Renal pelvis (tissue), 1 donor: ENCODE measurements at regions not wholly inside any gene's neighbourhood (a gene's known extent, or its start where the extent isn't known, plus 50 kb on each side); places are given as distances from the start of the nearest gene placed in this dataset.

Experiments
- DNase-seq: peaks from one replicate; pipeline ENCODE4 v3.0.0-alpha.2; 2013

- no peak for DNase-seq
These were observed 83.5 kb upstream of the RGMB start for GRCh38 chr5:98690002-98690401.

GRCh38 chr5:98694902-98695301 lies 78.6 kb upstream of the RGMB start:
- DNase-seq = no peak

GRCh38 chr5:98698359-98698758 lies 75.1 kb upstream of the RGMB start:
- no peak for DNase-seq

GRCh38 chr5:98700730-98701129 lies 72.7 kb upstream of the RGMB start:
- no peak for DNase-seq

GRCh38 chr5:98705841-98706240 lies 67.6 kb upstream of the RGMB start:
- no peak for DNase-seq

- DNase-seq = no peak
These were observed 63.8 kb upstream of the RGMB start for GRCh38 chr5:98709681-98710080.

GRCh38 chr5:98713027-98713426 lies 60.4 kb upstream of the RGMB start:
- no peak for DNase-seq

GRCh38 chr5:98713856-98714255 lies 59.6 kb upstream of the RGMB start:
- no peak for DNase-seq

- DNase-seq = no peak
These were observed 58.7 kb upstream of the RGMB start for GRCh38 chr5:98714710-98715288.

GRCh38 chr5:98721231-98721928 lies 52.1 kb upstream of the RGMB start:
- no peak for DNase-seq

GRCh38 chr5:98722188-98722587 lies 51.3 kb upstream of the RGMB start:
- no peak for DNase-seq

- no peak for DNase-seq
These were observed 50.4 kb upstream of the RGMB start for GRCh38 chr5:98723061-98723460.
